ENCODE measurements at regions not wholly inside any gene's neighbourhood (a gene's known extent, or its start where the extent isn't known, plus 50 kb on each side); places are given as distances from the start of the nearest gene placed in this dataset.

DNA sequence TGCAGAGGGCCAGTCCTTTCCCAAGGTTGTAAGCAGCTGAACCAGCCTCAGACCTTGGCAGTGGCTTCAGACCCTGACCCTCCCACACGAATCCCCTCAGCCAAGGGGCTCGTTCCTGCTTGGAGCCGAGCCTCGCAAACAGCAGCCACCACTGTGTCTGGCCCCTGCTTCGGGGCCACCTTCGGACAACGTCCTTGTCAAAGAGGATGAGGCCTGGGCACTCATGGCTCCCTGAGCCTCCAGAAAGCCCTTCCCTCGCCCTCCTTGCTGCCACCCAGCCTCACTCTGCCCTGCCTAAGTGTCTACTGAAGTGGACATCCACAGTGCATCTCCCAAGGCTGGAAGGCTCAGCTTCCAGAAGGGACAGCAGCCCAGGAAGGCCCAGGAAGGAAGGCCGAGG lies 161.7 kb downstream of the OLFM1 start:
- no peak for DNase-seq
- TF ChIP-seq, protein P1, sequence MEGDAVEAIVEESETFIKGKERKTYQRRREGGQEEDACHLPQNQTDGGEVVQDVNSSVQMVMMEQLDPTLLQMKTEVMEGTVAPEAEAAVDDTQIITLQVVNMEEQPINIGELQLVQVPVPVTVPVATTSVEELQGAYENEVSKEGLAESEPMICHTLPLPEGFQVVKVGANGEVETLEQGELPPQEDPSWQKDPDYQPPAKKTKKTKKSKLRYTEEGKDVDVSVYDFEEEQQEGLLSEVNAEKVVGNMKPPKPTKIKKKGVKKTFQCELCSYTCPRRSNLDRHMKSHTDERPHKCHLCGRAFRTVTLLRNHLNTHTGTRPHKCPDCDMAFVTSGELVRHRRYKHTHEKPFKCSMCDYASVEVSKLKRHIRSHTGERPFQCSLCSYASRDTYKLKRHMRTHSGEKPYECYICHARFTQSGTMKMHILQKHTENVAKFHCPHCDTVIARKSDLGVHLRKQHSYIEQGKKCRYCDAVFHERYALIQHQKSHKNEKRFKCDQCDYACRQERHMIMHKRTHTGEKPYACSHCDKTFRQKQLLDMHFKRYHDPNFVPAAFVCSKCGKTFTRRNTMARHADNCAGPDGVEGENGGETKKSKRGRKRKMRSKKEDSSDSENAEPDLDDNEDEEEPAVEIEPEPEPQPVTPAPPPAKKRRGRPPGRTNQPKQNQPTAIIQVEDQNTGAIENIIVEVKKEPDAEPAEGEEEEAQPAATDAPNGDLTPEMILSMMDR (IDR thresholded peaks at IDR 0.05), result no peak
- intact Hi-C loops (cut with DNase I), result no loop called here
- Histone ChIP-seq H3K9me3 (no peaks in the 10 kb centered on the region), H3K27me3 (peaks cover 0 to 88% (median 60%) of the 10 kb centered on the region in 7 donors), H3K4me3 (no peak overlapping the region), H3K27ac (no peak overlapping the region), H3K36me3 (no peaks in the 10 kb centered on the region), H3K4me1 (peaks cover 0 to 9% (median 3%) of the 10 kb centered on the region in 9 donors)
- ATAC-seq, result no peak
- 83 to 86% methylated on average over 9 of the region's 9 CpGs for WGBS, 2 donors

DNA sequence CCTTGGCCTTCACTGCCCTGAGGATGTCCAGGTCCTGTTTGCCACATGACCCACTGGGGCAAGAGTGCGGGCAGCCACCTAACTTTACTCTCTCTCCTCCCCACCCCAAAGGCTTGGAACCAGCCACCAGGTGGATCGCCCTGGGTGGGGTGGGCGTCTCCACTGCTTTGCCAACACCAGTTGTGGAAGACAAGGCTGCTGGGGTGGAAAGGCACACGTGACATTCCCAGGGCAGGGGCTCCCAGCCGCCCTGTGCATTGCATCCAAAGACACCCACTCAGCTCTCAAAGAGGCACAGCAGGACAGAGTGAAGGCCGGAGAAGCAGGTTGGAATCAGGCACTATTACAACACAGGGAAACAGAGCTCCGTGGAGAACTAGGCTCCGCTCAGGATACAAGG lies 162.2 kb downstream of the OLFM1 start:
- H3K36me3 ChIP-seq, result no peaks in the 10 kb centered on the region
- ATAC-seq, result no peak
- WGBS, 2 donors, result 89 to 93% methylated on average over 8 of the region's 8 CpGs
- intact Hi-C loops (cut with DNase I), result no loop called here
- no peak overlapping the region for H3K4me3 ChIP-seq
- H3K27me3 ChIP-seq, result peaks cover 0 to 88% (median 57%) of the 10 kb centered on the region in 7 donors
- peaks cover 0 to 4% (median 0%) of the 10 kb centered on the region in 9 donors for H3K4me1 ChIP-seq
- TF ChIP-seq, protein P1 (IDR thresholded peaks at IDR 0.05), result no peak
- no peak overlapping the region for H3K27ac ChIP-seq
- DNase-seq, result no peak
- no peaks in the 10 kb centered on the region for H3K9me3 ChIP-seq

DNA sequence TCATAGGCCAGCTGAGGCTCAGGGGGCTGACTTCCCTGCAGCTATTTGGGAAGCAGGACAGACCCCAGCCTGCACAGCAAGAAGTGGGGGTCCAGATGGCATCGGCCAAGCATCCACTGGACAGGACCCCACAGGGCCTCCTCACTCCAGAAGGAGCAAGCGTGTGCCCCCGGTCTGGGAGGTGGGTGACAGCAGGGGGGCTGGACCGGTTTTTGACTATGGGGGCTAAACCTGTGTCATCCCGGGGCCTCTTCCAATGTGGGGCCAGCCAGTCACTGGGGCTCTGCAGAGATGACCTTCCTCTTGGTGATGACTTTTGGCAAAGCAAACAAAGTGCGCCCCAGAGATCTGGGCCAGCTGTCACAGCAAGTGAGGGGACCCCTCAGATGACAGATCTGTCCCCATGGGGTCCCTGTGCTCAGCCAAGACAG lies 163.9 kb downstream of the OLFM1 start:
- H3K4me1 ChIP-seq, result no peaks in the 10 kb centered on the region
- intact Hi-C loops (cut with DNase I), result no loop called here
- H3K27ac ChIP-seq, result no peak overlapping the region
- peaks cover 0 to 79% (median 40%) of the 10 kb centered on the region in 7 donors for H3K27me3 ChIP-seq
- H3K9me3 ChIP-seq, result no peaks in the 10 kb centered on the region
- DNase-seq (no peak), ATAC-seq (no peak)
- WGBS, 2 donors, result 83 to 93% methylated on average over 6 of the region's 6 CpGs
- H3K36me3 ChIP-seq, result no peaks in the 10 kb centered on the region
- H3K4me3 ChIP-seq, result no peak overlapping the region
- TF ChIP-seq, protein P1 (IDR thresholded peaks at IDR 0.05), result no peak

DNA sequence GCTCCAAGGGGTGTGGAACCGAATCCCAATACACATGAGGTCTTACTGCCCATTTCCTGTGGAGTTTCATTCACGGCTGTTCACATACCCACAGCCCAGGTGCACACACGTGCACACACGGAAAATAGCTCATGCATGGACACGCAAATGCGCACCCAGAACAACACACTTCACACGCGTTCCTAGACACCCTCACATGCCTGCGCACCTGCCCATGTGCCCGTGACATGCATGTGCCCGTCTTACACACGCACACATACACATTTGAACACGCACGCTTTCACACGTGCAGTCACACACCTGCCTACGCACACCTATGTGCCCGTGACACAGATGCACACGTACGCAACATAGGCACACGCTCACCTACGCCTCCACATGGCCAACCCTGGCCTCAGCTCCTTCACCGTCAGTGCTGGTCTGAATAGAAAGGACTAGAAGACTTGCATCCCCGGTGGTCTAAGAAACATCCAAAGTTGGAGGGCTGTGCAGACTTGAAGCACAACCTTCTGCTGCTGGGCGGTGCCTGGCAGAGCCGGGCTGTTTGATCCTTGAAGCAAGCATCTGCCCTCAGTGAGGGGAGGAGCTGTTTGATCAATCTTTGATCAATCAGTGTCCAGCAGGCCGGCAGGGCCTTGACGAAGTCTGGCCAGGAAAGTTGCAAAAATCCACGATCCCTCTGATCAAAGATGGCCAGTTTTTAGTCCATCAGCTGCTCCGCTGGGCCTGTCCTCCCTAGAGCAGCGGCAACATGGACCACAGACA lies 164.7 kb downstream of the OLFM1 start:
- Histone ChIP-seq H3K27me3 (peaks cover 0 to 75% (median 34%) of the 10 kb centered on the region in 7 donors), H3K36me3 (no peaks in the 10 kb centered on the region), H3K4me3 (no peak overlapping the region), H3K4me1 (peaks cover 0 to 2% (median 0%) of the 10 kb centered on the region in 9 donors), H3K27ac (no peak overlapping the region), H3K9me3 (no peaks in the 10 kb centered on the region)
- no peak for DNase-seq
- ATAC-seq, result no peak
- 86 to 90% methylated on average over 30 of the region's 30 CpGs for WGBS, 2 donors
- intact Hi-C loops (cut with DNase I), result no loop called here
- TF ChIP-seq, protein P1 (IDR thresholded peaks at IDR 0.05), result no peak

Data from heart right ventricle (tissue), 16 donors.